Vagina (tissue), 2 donors: ENCODE measurements at regions not wholly inside any gene's neighbourhood (a gene's known extent, or its start where the extent isn't known, plus 50 kb on each side); places are given as distances from the start of the nearest gene placed in this dataset.

Experiments
- DNase-seq, 2 donors: peaks; one replicate each; pipeline ENCODE4 v3.0.0-alpha.2; 2017; ENCODE audit errors: extremely low spot score in 2 of 2
- H3K27ac ChIP-seq: fragments of 200-600 bp; sonication (generic); one replicate; pipeline ENCODE4 v1.5.1; 2019
- H3K27me3 ChIP-seq: fragments of 200-600 bp; sonication (generic); one replicate; pipeline ENCODE4 v1.5.1; 2019
- H3K36me3 ChIP-seq, 2 donors: fragments of 200-600 bp; sonication (generic); one replicate each; pipeline ENCODE4 v1.5.1; 2017 to 2019
- H3K4me1 ChIP-seq: fragments of 200-600 bp; sonication (generic); one replicate; pipeline ENCODE4 v1.5.1; 2019
- H3K4me3 ChIP-seq, 2 donors: fragments of 200-600 bp; sonication (generic); 1 replicate in 1 of 2; 2 replicates in 1 of 2; pipeline ENCODE4 v1.5.1; 2016 to 2019
- H3K9me3 ChIP-seq: fragments of 200-600 bp; sonication (generic); one replicate; pipeline ENCODE4 v1.5.1; 2019
- CTCF ChIP-seq, 3 experiments: fragments of 450-650 bp in 2 of 3; fragments of 200-600 bp in 1 of 3; sonication (generic) in 1 of 3; IDR thresholded peaks; one replicate each; pipeline ENCODE4 v1.5.1; 2017 to 2019; ENCODE audit warnings: antibody characterized with exemption in 3 of 3, mild to moderate bottlenecking in 2 of 3, moderate library complexity in 2 of 3
- POLR2A ChIP-seq, 2 donors: fragments of 450-650 bp; IDR thresholded peaks; one replicate each; pipeline ENCODE4 v1.6.1; 2017; ENCODE audit warnings: antibody characterized with exemption in 2 of 2, mild to moderate bottlenecking in 2 of 2, moderate library complexity in 2 of 2
- POLR2AphosphoS5 ChIP-seq, 2 donors: sonication (generic); formaldehyde crosslinking; IDR thresholded peaks; one replicate each; pipeline ENCODE4 v1.9.0; 2017; ENCODE audit warnings: antibody characterized with exemption in 2 of 2, mild to moderate bottlenecking in 2 of 2, low read depth in 1 of 2; ENCODE audit not compliant: insufficient read depth in 1 of 2
- intact Hi-C: fragments of 100-400 bp; cut with DNase I; formaldehyde crosslinking; loops from one replicate; pipeline ENCODE4 v1.15.1; 2023

GRCh38 chr2:71882236-71882946, 265.3 kb downstream of the CYP26B1 start:
- DNase-seq, result peak in 1 of 2 donors; percentile 84
- intact Hi-C loops, result no loop called here
- Histone ChIP-seq H3K4me1 (peaks cover 23% of the 10 kb centered on the region), H3K27ac (no peak overlapping the region), H3K36me3 (no peaks in the 10 kb centered on the region), H3K27me3 (no peaks in the 10 kb centered on the region), H3K9me3 (no peaks in the 10 kb centered on the region), H3K4me3 (no peak overlapping the region)
- no peak for TF ChIP-seq POLR2AphosphoS5 (IDR thresholded peaks at IDR 0.05; ENCODE audit: insufficient read depth in 1 of 2, low read depth in 1 of 2)
- TF ChIP-seq POLR2A (IDR thresholded peaks at IDR 0.05), result no peak
- no peak for TF ChIP-seq CTCF (IDR thresholded peaks at IDR 0.05)

- Histone ChIP-seq H3K27me3 (no peaks in the 10 kb centered on the region), H3K9me3 (no peaks in the 10 kb centered on the region), H3K36me3 (no peaks in the 10 kb centered on the region), H3K4me3 (no peak overlapping the region), H3K4me1 (peaks cover 23% of the 10 kb centered on the region), H3K27ac (no peak overlapping the region)
- intact Hi-C loops, result no loop called here
- DNase-seq, result no peak
- TF ChIP-seq POLR2A (IDR thresholded peaks at IDR 0.05) (no peak), CTCF (IDR thresholded peaks at IDR 0.05) (no peak), POLR2AphosphoS5 (IDR thresholded peaks at IDR 0.05; ENCODE audit: insufficient read depth in 1 of 2, low read depth in 1 of 2) (peak in 1 of 2 donors; percentile 50)
Observed at GRCh38 chr2:71880846-71881610, 266.6 kb downstream of the CYP26B1 start.

- intact Hi-C loops, result no loop called here
- Histone ChIP-seq H3K4me3 (no peak overlapping the region), H3K27ac (no peak overlapping the region), H3K9me3 (no peaks in the 10 kb centered on the region), H3K36me3 (no peaks in the 10 kb centered on the region), H3K27me3 (no peaks in the 10 kb centered on the region), H3K4me1 (peaks cover 23% of the 10 kb centered on the region)
- no peak for DNase-seq
- TF ChIP-seq CTCF (IDR thresholded peaks at IDR 0.05) (no peak), POLR2AphosphoS5 (IDR thresholded peaks at IDR 0.05; ENCODE audit: insufficient read depth in 1 of 2, low read depth in 1 of 2) (no peak), POLR2A (IDR thresholded peaks at IDR 0.05) (no peak)
Observed at GRCh38 chr2:71880287-71880686, 267.4 kb downstream of the CYP26B1 start.

GRCh38 chr2:71879509-71880184, 268.0 kb downstream of the CYP26B1 start:
- Histone ChIP-seq H3K4me1 (peaks cover 23% of the 10 kb centered on the region), H3K9me3 (no peaks in the 10 kb centered on the region), H3K27ac (no peak overlapping the region), H3K27me3 (no peaks in the 10 kb centered on the region), H3K36me3 (no peaks in the 10 kb centered on the region), H3K4me3 (no peak overlapping the region)
- intact Hi-C loops, result no loop called here
- no peak for TF ChIP-seq POLR2AphosphoS5 (IDR thresholded peaks at IDR 0.05; ENCODE audit: insufficient read depth in 1 of 2, low read depth in 1 of 2)
- TF ChIP-seq POLR2A (IDR thresholded peaks at IDR 0.05), result no peak
- no peak for TF ChIP-seq CTCF (IDR thresholded peaks at IDR 0.05)
- DNase-seq, result no peak
